IMR-90 (cell line): ENCODE measurements at regions not wholly inside any gene's neighbourhood (a gene's known extent, or its start where the extent isn't known, plus 50 kb on each side); places are given as distances from the start of the nearest gene placed in this dataset.

Experiments
- ATAC-seq: fragments of 200-7000 bp; cut with Tn5 transposase; 2 replicates; pipeline ENCODE4 v1.9.1; 2020; ENCODE audit warnings: low read depth, mild to moderate bottlenecking, moderate library complexity
- BruUV-seq: library from RNA; stranded (reverse); fragments of 400-500 nt; replicated peaks from 2 replicates; lab custom pipeline; 2021; lab: Mats Ljungman, UMichigan
- CTCF ChIA-PET: fragments of 300-600 bp; formaldehyde crosslinking; extraction: SDS; loops from one replicate; lab custom pipeline; 2021; ENCODE audit warnings: antibody characterized with exemption; lab: Yijun Ruan, JAX
- POLR2A ChIA-PET: fragments of 300-600 bp; sonication (Branson Sonifier 250); formaldehyde crosslinking; loops from one replicate; lab custom pipeline; 2022; ENCODE audit warnings: antibody characterized with exemption; ENCODE audit not compliant: unreplicated experiment; lab: Charles Lee
- DNase-seq: peaks from one replicate; pipeline ENCODE4 v3.0.0; 2013
- H2AFZ ChIP-seq: replicated peaks from 2 replicates; pipeline ENCODE3; 2013; ENCODE audit warnings: low read length, mild to moderate bottlenecking; ENCODE audit not compliant: poor library complexity
- H2AK5ac ChIP-seq: 2 replicates; pipeline ENCODE4 v1.6.1; 2013; ENCODE audit warnings: low read depth, low read length, inconsistent platforms
- H2AK9ac ChIP-seq: replicated peaks from 2 replicates; pipeline ENCODE3; 2013; ENCODE audit warnings: mild to moderate bottlenecking, low read depth, low read length, moderate library complexity; ENCODE audit not compliant: poor library complexity
- H2BK120ac ChIP-seq: 2 replicates; pipeline ENCODE4 v1.6.1; 2013; ENCODE audit warnings: low read depth, low read length, inconsistent platforms
- H2BK15ac ChIP-seq: 3 replicates; pipeline ENCODE4 v1.6.1; 2013; ENCODE audit warnings: low read depth, low read length, inconsistent platforms
- H2BK20ac ChIP-seq: 2 replicates; pipeline ENCODE4 v1.6.1; 2013; ENCODE audit warnings: low read depth, mild to moderate bottlenecking, inconsistent platforms, low read length, moderate library complexity
- H2BK5ac ChIP-seq: 2 replicates; pipeline ENCODE4 v1.6.1; 2013; ENCODE audit warnings: mild to moderate bottlenecking, low read depth, low read length, inconsistent platforms; ENCODE audit not compliant: poor library complexity, severe bottlenecking
- H3K14ac ChIP-seq: replicated peaks from 2 replicates; pipeline ENCODE4 v1.6.1; 2013; ENCODE audit warnings: low read depth, low read length, inconsistent platforms
- H3K18ac ChIP-seq: 2 replicates; pipeline ENCODE4 v1.6.1; 2013; ENCODE audit warnings: low read depth, low read length, control low read depth
- H3K23ac ChIP-seq: 2 replicates; pipeline ENCODE4 v1.6.1; 2013; ENCODE audit warnings: low read depth, low read length, inconsistent platforms
- H3K27ac ChIP-seq: 2 replicates; pipeline ENCODE4 v1.5.1; 2013; ENCODE audit warnings: mild to moderate bottlenecking, control low read depth, low read length; ENCODE audit not compliant: insufficient read depth
- H3K27me3 ChIP-seq: 2 replicates; pipeline ENCODE4 v1.6.1; 2013; ENCODE audit warnings: low read length; ENCODE audit not compliant: control insufficient read depth, insufficient read depth
- H3K36me3 ChIP-seq: 2 replicates; pipeline ENCODE4 v1.6.1; 2013; ENCODE audit warnings: low read length, mixed read lengths; ENCODE audit not compliant: control insufficient read depth, insufficient read depth
- H3K4ac ChIP-seq: 2 replicates; pipeline ENCODE4 v1.6.1; 2013; ENCODE audit warnings: low read depth, low read length, inconsistent platforms
- H3K4me1 ChIP-seq: 2 replicates; pipeline ENCODE4 v1.6.1; 2013; ENCODE audit warnings: low read length, mixed read lengths; ENCODE audit not compliant: control insufficient read depth, insufficient read depth
- H3K4me2 ChIP-seq: 2 replicates; pipeline ENCODE4 v1.6.1; 2013; ENCODE audit warnings: low read depth, mild to moderate bottlenecking, control low read depth, low read length, moderate library complexity
- H3K4me3 ChIP-seq: 2 replicates; pipeline ENCODE4 v1.5.1; 2013; ENCODE audit warnings: low read depth, mild to moderate bottlenecking, control low read depth, low read length, moderate library complexity; ENCODE audit not compliant: insufficient read depth
- H3K56ac ChIP-seq: 2 replicates; pipeline ENCODE4 v1.6.1; 2013; ENCODE audit warnings: low read length, inconsistent platforms; ENCODE audit not compliant: insufficient read depth; ENCODE audit errors: extremely low read depth
- H3K79me1 ChIP-seq, 2 experiments: 2 replicates each; pipeline ENCODE4 v1.6.1; 2013; ENCODE audit warnings: low read length in 2 of 2, inconsistent platforms in 1 of 2, low read depth in 1 of 2
- H3K9ac ChIP-seq: 2 replicates; pipeline ENCODE4 v1.6.1; 2013; ENCODE audit warnings: low read depth, low read length, control low read depth
- H3K9me1 ChIP-seq: 2 replicates; pipeline ENCODE4 v1.6.1; 2013; ENCODE audit warnings: low read length, inconsistent platforms; ENCODE audit not compliant: insufficient read depth
- H3K9me3 ChIP-seq: 2 replicates; pipeline ENCODE4 v1.6.1; 2013; ENCODE audit warnings: low read length; ENCODE audit not compliant: control insufficient read depth, insufficient read depth
- H4K20me1 ChIP-seq: 2 replicates; pipeline ENCODE4 v1.6.1; 2013; ENCODE audit warnings: low read length, inconsistent platforms; ENCODE audit not compliant: insufficient read depth
- H4K5ac ChIP-seq: 2 replicates; pipeline ENCODE4 v1.6.1; 2013; ENCODE audit warnings: mild to moderate bottlenecking, low read depth, low read length, control low read depth
- H4K8ac ChIP-seq, 2 experiments: 2 replicates each; pipeline ENCODE4 v1.6.1; 2013; ENCODE audit warnings: low read depth in 2 of 2, low read length in 2 of 2, control low read depth in 1 of 2, inconsistent platforms in 1 of 2
- H4K91ac ChIP-seq: 2 replicates; pipeline ENCODE4 v1.6.1; 2013; ENCODE audit warnings: low read depth, low read length, inconsistent platforms; ENCODE audit not compliant: insufficient read depth
- BHLHE40 ChIP-seq: fragments of 150-350 bp; IDR thresholded peaks from 2 replicates; pipeline ENCODE4 v1.6.1; 2016; ENCODE audit warnings: mild to moderate bottlenecking, low read depth, low read length
- CEBPB ChIP-seq: IDR thresholded peaks from 2 replicates; pipeline ENCODE4 v1.6.1; 2012; ENCODE audit warnings: low read depth, low read length, improper control_type of control experiment
- CHD1 ChIP-seq: IDR thresholded peaks from 2 replicates; pipeline ENCODE4 v1.6.1; 2012; ENCODE audit warnings: low read depth, low read length, improper control_type of control experiment
- CTCF ChIP-seq: conservative IDR thresholded peaks from 2 replicates; pipeline ENCODE4 v1.5.1; 2012; ENCODE audit warnings: mild to moderate bottlenecking, low read depth, low read length, improper control_type of control experiment
- ELK1 ChIP-seq: fragments of 150-350 bp; IDR thresholded peaks from 2 replicates; pipeline ENCODE4 v1.6.1; 2016; ENCODE audit warnings: low read depth, mild to moderate bottlenecking, low read length, moderate library complexity, borderline replicate concordance
- FOS ChIP-seq: fragments of 150-350 bp; IDR thresholded peaks from 2 replicates; pipeline ENCODE4 v1.6.1; 2016; ENCODE audit warnings: low read depth, low read length
- MAFK ChIP-seq: IDR thresholded peaks from 2 replicates; pipeline ENCODE4 v1.6.1; 2012; ENCODE audit warnings: low read depth, low read length, improper control_type of control experiment
- MAZ ChIP-seq: IDR thresholded peaks from 2 replicates; pipeline ENCODE4 v1.6.1; 2012; ENCODE audit warnings: low read depth, mild to moderate bottlenecking, low read length, improper control_type of control experiment, moderate library complexity, borderline replicate concordance
- MXI1 ChIP-seq: IDR thresholded peaks from 2 replicates; pipeline ENCODE4 v1.6.1; 2012; ENCODE audit warnings: low read depth, mild to moderate bottlenecking, low read length, moderate library complexity, borderline replicate concordance
- NFE2L2 ChIP-seq: fragments of 150-350 bp; IDR thresholded peaks from 2 replicates; pipeline ENCODE4 v1.6.1; 2016; ENCODE audit warnings: low read depth, mild to moderate bottlenecking, low read length
- POLR2A ChIP-seq: IDR thresholded peaks from 2 replicates; pipeline ENCODE4 v1.6.1; 2012; ENCODE audit warnings: mild to moderate bottlenecking, low read depth, low read length
- RAD21 ChIP-seq: IDR thresholded peaks from 2 replicates; pipeline ENCODE4 v1.6.1; 2012; ENCODE audit warnings: low read length, improper control_type of control experiment
- RCOR1 ChIP-seq: IDR thresholded peaks from 2 replicates; pipeline ENCODE4 v1.6.1; 2012; ENCODE audit warnings: mild to moderate bottlenecking, low read length, improper control_type of control experiment; ENCODE audit not compliant: insufficient replicate concordance
- RFX5 ChIP-seq: IDR thresholded peaks from 2 replicates; pipeline ENCODE4 v1.8.0; 2012; ENCODE audit warnings: low read depth, mild to moderate bottlenecking, low read length, moderate library complexity
- SMC3 ChIP-seq: fragments of 150-350 bp; IDR thresholded peaks from 2 replicates; pipeline ENCODE4 v1.6.1; 2016; ENCODE audit warnings: low read depth, mild to moderate bottlenecking, antibody characterized with exemption, low read length, moderate library complexity
- USF2 ChIP-seq: fragments of 150-350 bp; IDR thresholded peaks from 2 replicates; pipeline ENCODE4 v1.6.1; 2017; ENCODE audit warnings: mild to moderate bottlenecking, antibody characterized with exemption, low read length, low read depth
- WGBS, 2 experiments: methylation state at CpG; one replicate each; pipeline versions ENCODE4 v1.1.5 to v1.1.7; 2013; ENCODE audit warnings: missing lambda C conversion rate in 2 of 2; ENCODE audit not compliant: insufficient read length in 1 of 2; ENCODE audit errors: extremely low coverage in 2 of 2; 5-methylcytosine and 5-hydroxymethylcytosine counted together
- dilution Hi-C: fragments of 300-500 bp; cut with HindIII; formaldehyde crosslinking; loops from one replicate; pipeline ENCODE4 v1.14.3; 2018; ENCODE audit warnings: low sequenced_read_pairs; ENCODE audit not compliant: unreplicated experiment
- in situ Hi-C: fragments of 300-500 bp; cut with MboI; formaldehyde crosslinking; loops from 3 replicates; pipeline ENCODE4 v1.14.3; 2019; ENCODE audit warnings: low sequenced_read_pairs, inconsistent platforms, mixed read lengths
- intact Hi-C: fragments of 100-400 bp; cut with micrococcal nuclease; formaldehyde crosslinking; loops from 2 replicates; pipeline ENCODE4 v1.10.0; 2022

GRCh38 chr10:129046065-129046681 is 420.9 kb upstream of the MGMT start:
- no peak overlapping the region for H2BK5ac ChIP-seq
- H3K9me1 ChIP-seq, result no peaks in the 10 kb centered on the region
- no peak overlapping the region for H3K18ac ChIP-seq
- H2AFZ ChIP-seq, result no peak overlapping the region
- no peak overlapping the region for H3K4me3 ChIP-seq
- H3K79me1 ChIP-seq, result no peaks in the 10 kb centered on the region
- no peak overlapping the region for H2BK120ac ChIP-seq
- no peak overlapping the region for H3K4ac ChIP-seq
- H2AK9ac ChIP-seq, result no peak overlapping the region
- no peak overlapping the region for H2BK20ac ChIP-seq
- 55% methylated on average over 13 of the region's 28 CpGs; no CpG with 5 or more reads in 1 of the 2 experiments for WGBS, 2 experiments
- H4K91ac ChIP-seq, result no peak overlapping the region
- ChIA-PET POLR2A (no interaction called here), CTCF (no interaction called here)
- intact Hi-C loops, result no loop called here
- no peak for TF ChIP-seq RCOR1
- no peak for TF ChIP-seq MXI1
- TF ChIP-seq USF2, result no peak
- no peak for TF ChIP-seq NFE2L2
- TF ChIP-seq MAFK, result no peak
- no peak for TF ChIP-seq ELK1
- no peak for TF ChIP-seq MAZ
- no peak for TF ChIP-seq SMC3
- TF ChIP-seq RFX5, result no peak
- no peak for TF ChIP-seq CHD1
- TF ChIP-seq CEBPB, result no peak
- TF ChIP-seq CTCF, result no peak
- no peak for TF ChIP-seq RAD21
- TF ChIP-seq FOS, result no peak
- TF ChIP-seq POLR2A, result no peak
- no peak for TF ChIP-seq BHLHE40
- H3K9ac ChIP-seq, result no peak overlapping the region
- dilution Hi-C loops, result no loop called here
- no peak overlapping the region for H3K4me2 ChIP-seq
- H4K5ac ChIP-seq, result no peak overlapping the region
- H3K36me3 ChIP-seq, result no peaks in the 10 kb centered on the region
- H3K4me1 ChIP-seq, result no peaks in the 10 kb centered on the region
- no peak overlapping the region for H3K23ac ChIP-seq
- no peak overlapping the region for H3K14ac ChIP-seq
- no peak for ATAC-seq
- 0 out of 4 replicates have a peak overlapping the region, but pooled peaks of 1 of the 2 experiments have one; percentile 75 for H4K8ac ChIP-seq
- peaks cover 11% of the 10 kb centered on the region for H3K9me3 ChIP-seq
- no peak overlapping the region for H3K27ac ChIP-seq
- no peak overlapping the region for H2BK15ac ChIP-seq
- in situ Hi-C loops, result no loop called here
- no peaks in the 10 kb centered on the region for H4K20me1 ChIP-seq
- no peaks in the 10 kb centered on the region for H3K27me3 ChIP-seq
- BruUV-seq, result no TSS peak
- H3K56ac ChIP-seq, result no peak overlapping the region
- H2AK5ac ChIP-seq, result no peak overlapping the region
- no peak for DNase-seq
